KOPT-K1 (cell line): ENCODE measurements at regions not wholly inside any gene's neighbourhood (a gene's known extent, or its start where the extent isn't known, plus 50 kb on each side); places are given as distances from the start of the nearest gene placed in this dataset.
"Not testable (repeated sequence)": the region's sequence is repeated elsewhere in the genome, so short reads cannot be mapped to it uniquely, and the experiment has no call there.

Experiments used
- H3K27ac ChIP-seq: fragments of 200-600 bp; sonication (generic); 2 replicates; pipeline ENCODE4 v1.5.1; 2016; ENCODE audit warnings: antibody characterized with exemption, mild to moderate bottlenecking, low read depth, low read length; ENCODE audit not compliant: poor library complexity, severe bottlenecking
- H3K36me3 ChIP-seq: fragments of 200-600 bp; sonication (generic); 2 replicates; pipeline ENCODE4 v1.5.1; 2017; ENCODE audit warnings: antibody characterized with exemption, mild to moderate bottlenecking, low read length, moderate library complexity; ENCODE audit not compliant: insufficient read depth
- H3K9me3 ChIP-seq: fragments of 200-600 bp; sonication (generic); 2 replicates; pipeline ENCODE4 v1.5.1; 2017; ENCODE audit warnings: antibody characterized with exemption, low read length, mild to moderate bottlenecking; ENCODE audit not compliant: insufficient read depth, poor library complexity, severe bottlenecking

GRCh38 chr7:20916311-20916710 is 129.6 kb upstream of the SP8 start:
- Histone ChIP-seq H3K36me3 (no peaks in the 10 kb centered on the region), H3K9me3 (no peaks in the 10 kb centered on the region), H3K27ac (no peak overlapping the region)

- Histone ChIP-seq H3K27ac (no peak overlapping the region), H3K36me3 (no peaks in the 10 kb centered on the region), H3K9me3 (no peaks in the 10 kb centered on the region)
These were observed 130.9 kb upstream of the SP8 start for GRCh38 chr7:20917603-20918002.

DNA sequence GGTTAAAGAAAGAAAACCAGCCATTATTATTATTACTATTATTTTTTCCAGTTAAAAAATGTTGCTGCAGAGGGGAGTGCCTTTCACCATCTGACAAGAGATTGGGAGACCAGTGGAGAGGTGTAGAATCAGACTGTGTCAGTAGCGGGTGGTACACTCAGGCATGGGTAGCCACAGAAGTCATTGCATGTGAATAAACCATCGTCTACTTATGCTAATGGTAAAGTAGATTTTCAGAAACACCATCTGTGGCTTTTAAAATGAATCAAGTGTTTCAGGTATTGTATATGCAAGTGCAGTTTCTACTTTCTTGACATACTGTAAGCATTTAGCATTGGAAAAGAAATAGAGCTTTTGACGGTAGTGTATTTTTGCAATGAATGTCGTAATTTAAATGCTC is 131.5 kb upstream of the SP8 start:
- Histone ChIP-seq H3K36me3 (no peaks in the 10 kb centered on the region), H3K27ac (no peak overlapping the region), H3K9me3 (no peaks in the 10 kb centered on the region)

DNA sequence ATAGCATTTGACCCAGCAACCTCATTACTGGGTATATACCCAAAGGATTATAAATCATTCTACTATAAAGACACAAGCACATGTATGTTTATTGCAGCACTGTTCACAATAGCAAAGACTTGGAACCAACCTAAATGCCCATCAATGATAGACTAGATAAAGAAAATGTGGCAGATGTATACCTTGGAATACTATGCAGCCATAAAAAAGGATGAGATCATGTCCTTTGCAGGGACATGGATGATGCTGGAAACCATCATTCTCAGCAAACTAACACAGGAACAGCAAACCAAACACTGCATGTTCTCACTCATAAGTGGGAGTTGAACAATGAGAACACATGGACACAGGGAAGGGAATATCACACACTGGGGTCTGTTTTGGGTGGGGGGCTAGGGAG is 140.5 kb upstream of the SP8 start:
- not testable (repeated sequence) for H3K27ac ChIP-seq, H3K36me3 ChIP-seq, H3K9me3 ChIP-seq

DNA sequence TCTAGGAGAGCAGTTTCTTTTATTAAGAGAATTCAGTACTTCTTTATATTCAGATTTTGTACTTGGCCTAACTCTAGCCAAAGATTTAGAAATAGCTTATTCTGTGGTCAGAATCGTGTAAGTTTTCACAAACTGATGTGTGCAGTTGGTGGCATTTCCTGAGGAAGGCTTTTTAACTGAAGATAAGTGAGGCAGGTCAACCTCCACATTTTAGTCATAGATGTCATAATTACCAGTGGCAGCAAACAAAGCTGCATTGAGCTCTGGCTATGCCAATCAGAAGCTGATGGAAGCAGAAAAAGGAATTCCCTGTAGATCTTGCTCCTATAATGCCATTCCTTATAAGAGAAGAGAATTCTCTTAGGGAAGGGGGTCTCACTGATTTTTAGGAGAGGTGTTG is 141.3 kb upstream of the SP8 start:
- H3K27ac ChIP-seq: no peak overlapping the region
- no peaks in the 10 kb centered on the region for H3K36me3 ChIP-seq
- H3K9me3 ChIP-seq: no peaks in the 10 kb centered on the region

DNA sequence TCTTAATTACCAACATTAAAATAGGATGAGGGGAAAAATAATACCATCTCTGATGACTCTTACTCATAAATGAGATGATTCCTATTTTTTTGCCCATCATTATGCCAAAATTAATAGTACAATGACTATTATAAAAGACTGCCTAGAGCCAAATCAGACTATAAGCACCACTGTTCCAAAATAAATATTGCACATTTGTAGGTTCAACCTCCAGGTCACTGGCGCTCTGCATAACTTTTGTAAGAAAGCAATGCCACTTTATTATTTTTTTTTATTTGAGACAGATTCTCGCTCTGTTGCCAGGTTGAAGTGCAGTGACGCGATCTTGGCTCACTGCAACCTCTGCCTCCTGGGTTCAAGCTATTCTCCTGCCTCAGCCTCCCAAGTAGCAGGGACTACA is 142.5 kb upstream of the SP8 start:
- H3K27ac ChIP-seq: no peak overlapping the region
- no peaks in the 10 kb centered on the region for H3K9me3 ChIP-seq

DNA sequence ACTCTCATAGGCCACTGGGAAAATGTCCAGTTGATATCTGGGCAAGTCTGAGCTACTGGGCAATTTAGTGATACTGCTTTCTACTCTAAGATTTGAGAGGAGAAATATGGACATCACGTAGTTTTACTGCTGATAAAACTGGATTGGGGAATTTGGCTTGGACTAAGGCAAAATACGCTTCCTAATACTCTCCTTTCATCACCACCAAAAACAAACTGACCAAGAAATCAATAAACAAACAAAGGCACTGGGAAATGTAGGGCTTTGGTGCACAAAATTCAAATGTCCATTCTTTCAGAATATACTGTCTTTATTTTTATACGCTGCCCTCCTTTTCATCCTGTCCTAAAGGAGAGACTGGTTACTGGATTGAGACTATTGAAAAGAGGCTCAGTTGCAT is 145.1 kb upstream of the SP8 start:
- no peaks in the 10 kb centered on the region for H3K9me3 ChIP-seq
- no peak overlapping the region for H3K27ac ChIP-seq
- H3K36me3 ChIP-seq: no peaks in the 10 kb centered on the region

More for the DNA sequence above, 142.5 kb upstream of the SP8 start:
- no peaks in the 10 kb centered on the region for H3K36me3 ChIP-seq

DNA sequence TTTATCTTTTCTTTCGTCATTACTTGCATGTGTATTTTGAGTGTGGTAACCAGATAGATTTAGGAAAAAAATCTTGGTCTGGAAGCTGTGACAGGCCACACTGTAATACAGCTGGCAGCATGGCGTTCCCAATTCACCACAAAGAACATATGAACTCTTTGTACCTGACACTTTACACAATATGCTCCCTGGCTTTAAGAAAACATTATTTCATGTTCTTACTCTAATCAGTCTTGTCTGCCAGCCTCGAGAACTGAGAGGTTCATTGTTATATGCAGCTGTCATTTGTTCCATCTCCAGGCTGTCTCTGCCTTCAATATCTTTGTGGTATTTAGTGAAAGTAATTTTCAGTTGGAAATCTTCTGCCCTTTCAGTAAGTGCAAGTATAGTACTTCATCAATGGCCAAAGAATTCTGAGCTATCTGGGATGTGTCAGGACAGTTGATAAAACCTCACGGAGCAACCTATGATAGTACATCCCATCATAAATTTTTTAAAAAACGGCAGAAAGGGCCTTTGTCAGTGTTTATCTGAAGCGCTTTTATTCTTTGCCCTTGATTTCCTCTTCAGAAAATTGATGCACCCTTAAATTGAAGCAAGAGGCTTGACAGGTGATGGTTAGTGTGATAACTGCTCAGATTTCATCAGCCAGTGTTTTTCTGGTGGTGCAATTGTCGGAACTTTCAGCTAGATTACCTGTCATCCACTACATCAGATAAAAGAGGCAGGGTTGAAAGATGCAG is 146.3 kb upstream of the SP8 start:
- no peaks in the 10 kb centered on the region for H3K9me3 ChIP-seq
- H3K36me3 ChIP-seq: no peaks in the 10 kb centered on the region
- no peak overlapping the region for H3K27ac ChIP-seq

GRCh38 chr7:20945451-20945850 is 158.8 kb upstream of the SP8 start:
- H3K36me3 ChIP-seq: no peaks in the 10 kb centered on the region
- H3K9me3 ChIP-seq: no peaks in the 10 kb centered on the region
- H3K27ac ChIP-seq: no peak overlapping the region

GRCh38 chr7:20952916-20953315 is 166.2 kb upstream of the SP8 start:
- Histone ChIP-seq H3K36me3 (no peaks in the 10 kb centered on the region), H3K9me3 (no peaks in the 10 kb centered on the region), H3K27ac (no peak overlapping the region)

GRCh38 chr7:20954711-20955619 is 168.3 kb upstream of the SP8 start:
- Histone ChIP-seq H3K36me3 (no peaks in the 10 kb centered on the region), H3K27ac (no peak overlapping the region), H3K9me3 (no peaks in the 10 kb centered on the region)

GRCh38 chr7:20958572-20958971 is 171.9 kb upstream of the SP8 start:
- H3K27ac ChIP-seq: no peak overlapping the region

GRCh38 chr7:20959281-20959680 is 172.6 kb upstream of the SP8 start:
- H3K36me3 ChIP-seq: no peaks in the 10 kb centered on the region
- H3K27ac ChIP-seq: no peak overlapping the region
- no peaks in the 10 kb centered on the region for H3K9me3 ChIP-seq

More at GRCh38 chr7:20958572-20958971, 171.9 kb upstream of the SP8 start:
- Histone ChIP-seq H3K9me3 (no peaks in the 10 kb centered on the region), H3K36me3 (no peaks in the 10 kb centered on the region)

- no peaks in the 10 kb centered on the region for H3K9me3 ChIP-seq
These were observed 177.0 kb upstream of the SP8 start for GRCh38 chr7:20963556-20964280.

DNA sequence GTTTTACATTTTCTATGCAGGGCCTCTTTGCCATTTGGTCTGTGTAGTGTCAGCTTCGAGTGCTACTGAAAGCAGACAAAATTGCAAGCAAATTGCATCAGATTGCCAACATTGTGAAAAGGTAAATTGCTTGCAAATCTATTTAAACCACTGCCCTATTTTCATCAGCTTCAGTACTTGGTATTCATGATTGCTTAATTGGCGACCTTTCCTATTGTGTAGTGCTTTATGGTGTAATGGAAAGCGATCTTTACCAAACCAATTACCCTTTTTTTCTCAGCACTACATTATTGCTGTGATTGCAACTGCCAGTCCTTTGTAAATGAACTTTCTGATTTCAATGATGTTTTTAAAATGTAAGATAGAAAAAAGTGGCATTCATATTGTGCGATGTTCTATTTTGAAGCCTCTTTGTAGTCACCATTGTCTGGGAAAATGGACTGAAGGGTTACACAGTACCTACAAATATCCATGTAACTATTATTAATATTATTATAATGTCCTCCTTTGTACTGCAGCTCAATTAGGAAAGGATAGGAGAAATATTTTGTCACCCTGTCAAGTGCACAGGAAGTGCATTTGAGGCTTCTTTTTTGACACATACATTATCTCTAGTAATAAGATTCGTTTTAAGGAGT is 177.7 kb upstream of the SP8 start:
- Histone ChIP-seq H3K36me3 (no peaks in the 10 kb centered on the region), H3K27ac (no peak overlapping the region), H3K9me3 (no peaks in the 10 kb centered on the region)

More at GRCh38 chr7:20963556-20964280, 177.0 kb upstream of the SP8 start:
- no peaks in the 10 kb centered on the region for H3K36me3 ChIP-seq
- no peak overlapping the region for H3K27ac ChIP-seq
